ENCODE measurements at regions not wholly inside any gene's neighbourhood (a gene's known extent, or its start where the extent isn't known, plus 50 kb on each side); places are given as distances from the start of the nearest gene placed in this dataset.

GRCh38 chr7:123314886-123315285, 115.1 kb upstream of the SLC13A1 start:
- no peak for DNase-seq (ENCODE audit: low spot score)
- in situ Hi-C loops (cut with MboI; ENCODE audit: low sequenced_read_pairs, unreplicated experiment), result no loop called here
- no peak for TF ChIP-seq CTCF (IDR thresholded peaks at IDR 0.05; ENCODE audit: borderline replicate concordance, control extremely low read depth, extremely low read depth, insufficient read depth, missing control alignments)

GRCh38 chr7:123308254-123308951, 108.6 kb upstream of the SLC13A1 start:
- no peak for DNase-seq (ENCODE audit: low spot score)
- TF ChIP-seq CTCF (IDR thresholded peaks at IDR 0.05; ENCODE audit: borderline replicate concordance, control extremely low read depth, extremely low read depth, insufficient read depth, missing control alignments), result no peak
- in situ Hi-C loops (cut with MboI; ENCODE audit: low sequenced_read_pairs, unreplicated experiment), result no loop called here

GRCh38 chr7:123305840-123306375, 106.1 kb upstream of the SLC13A1 start:
- DNase-seq (ENCODE audit: low spot score), result no peak
- no peak for TF ChIP-seq CTCF (IDR thresholded peaks at IDR 0.05; ENCODE audit: borderline replicate concordance, control extremely low read depth, extremely low read depth, insufficient read depth, missing control alignments)
- in situ Hi-C loops (cut with MboI; ENCODE audit: low sequenced_read_pairs, unreplicated experiment), result no loop called here

DNA sequence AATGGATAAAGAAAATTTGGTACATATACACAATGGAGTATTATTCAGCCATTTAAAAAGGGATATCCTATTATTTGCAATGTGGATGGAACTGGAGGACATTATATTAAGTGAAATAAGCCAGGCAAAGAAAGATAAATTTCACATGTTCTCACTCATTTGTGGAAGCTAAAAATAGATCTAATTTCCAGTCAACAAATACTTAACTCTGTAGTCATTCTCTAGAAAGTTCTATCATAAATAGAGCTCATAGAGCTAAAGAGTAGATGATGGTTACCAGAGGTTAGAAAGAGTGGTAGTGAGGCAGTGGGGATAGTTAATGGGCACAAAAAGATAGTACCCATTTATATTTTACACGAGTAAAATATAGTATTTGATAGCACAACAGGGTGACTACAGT, 104.2 kb upstream of the SLC13A1 start:
- in situ Hi-C loops (cut with MboI; ENCODE audit: low sequenced_read_pairs, unreplicated experiment), result no loop called here
- no peak for TF ChIP-seq CTCF (IDR thresholded peaks at IDR 0.05; ENCODE audit: borderline replicate concordance, control extremely low read depth, extremely low read depth, insufficient read depth, missing control alignments)
- no peak for DNase-seq (ENCODE audit: low spot score)

- no peak for DNase-seq (ENCODE audit: low spot score)
- in situ Hi-C loops (cut with MboI; ENCODE audit: low sequenced_read_pairs, unreplicated experiment), result no loop called here
- no peak for TF ChIP-seq CTCF (IDR thresholded peaks at IDR 0.05; ENCODE audit: borderline replicate concordance, control extremely low read depth, extremely low read depth, insufficient read depth, missing control alignments)
Observed at GRCh38 chr7:123296965-123297364, 97.2 kb upstream of the SLC13A1 start.

DNA sequence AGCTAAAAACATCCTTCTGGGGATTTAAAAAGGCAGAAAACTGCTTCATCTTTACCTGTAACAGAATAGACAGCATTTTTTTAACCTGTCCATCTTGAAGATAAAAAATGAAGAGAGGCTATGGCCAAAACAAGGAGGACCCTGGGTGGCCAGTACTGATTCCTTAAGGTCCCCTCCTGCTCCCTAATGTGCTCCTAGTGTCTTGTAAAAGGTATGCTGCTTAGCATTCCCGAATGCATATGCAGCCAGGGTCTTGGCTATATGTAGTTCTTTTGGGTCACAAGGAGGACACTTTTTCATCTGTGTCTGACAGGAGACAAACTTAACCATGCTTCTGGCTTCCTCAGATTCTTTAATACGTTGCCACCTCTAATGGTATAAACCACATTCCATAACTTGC, 93.9 kb upstream of the SLC13A1 start:
- in situ Hi-C loops (cut with MboI; ENCODE audit: low sequenced_read_pairs, unreplicated experiment), result no loop called here
- TF ChIP-seq CTCF (IDR thresholded peaks at IDR 0.05; ENCODE audit: borderline replicate concordance, control extremely low read depth, extremely low read depth, insufficient read depth, missing control alignments), result no peak
- DNase-seq (ENCODE audit: low spot score), result no peak
